Right atrium auricular region (tissue), 2 donors: ENCODE measurements at regions not wholly inside any gene's neighbourhood (a gene's known extent, or its start where the extent isn't known, plus 50 kb on each side); places are given as distances from the start of the nearest gene placed in this dataset.

ENCODE experiments used
- DNase-seq: peaks from one replicate; pipeline ENCODE4 v3.0.0-alpha.2; 2019; ENCODE audit warnings: low spot score
- H3K27ac ChIP-seq, 2 donors: fragments of 200-600 bp; sonication (generic); 1 replicate in 1 of 2; 2 replicates in 1 of 2; pipeline ENCODE4 v1.5.1; 2016 to 2019
- H3K27me3 ChIP-seq, 2 donors: fragments of 200-600 bp; sonication (generic); one replicate each; pipeline versions ENCODE4 v1.5.1 to v1.6.0; 2017 to 2019
- H3K36me3 ChIP-seq: fragments of 200-600 bp; sonication (generic); one replicate; pipeline ENCODE4 v1.5.1; 2016
- H3K4me1 ChIP-seq, 2 donors: fragments of 200-600 bp; sonication (generic); one replicate each; pipeline versions ENCODE4 v1.5.1 to v1.6.0; 2017 to 2019
- H3K4me3 ChIP-seq, 2 donors: fragments of 200-600 bp; sonication (generic); 1 replicate in 1 of 2; 2 replicates in 1 of 2; pipeline ENCODE4 v1.5.1; 2017 to 2019; ENCODE audit warnings: mild to moderate bottlenecking in 1 of 2, moderate library complexity in 1 of 2
- H3K9me3 ChIP-seq, 2 donors: fragments of 200-600 bp; sonication (generic); one replicate each; pipeline ENCODE4 v1.5.1; 2019
- CTCF ChIP-seq, 2 donors: fragments of 200-600 bp; sonication (generic); IDR thresholded peaks; one replicate each; pipeline ENCODE4 v1.5.1; 2019; ENCODE audit warnings: antibody characterized with exemption in 2 of 2

DNA sequence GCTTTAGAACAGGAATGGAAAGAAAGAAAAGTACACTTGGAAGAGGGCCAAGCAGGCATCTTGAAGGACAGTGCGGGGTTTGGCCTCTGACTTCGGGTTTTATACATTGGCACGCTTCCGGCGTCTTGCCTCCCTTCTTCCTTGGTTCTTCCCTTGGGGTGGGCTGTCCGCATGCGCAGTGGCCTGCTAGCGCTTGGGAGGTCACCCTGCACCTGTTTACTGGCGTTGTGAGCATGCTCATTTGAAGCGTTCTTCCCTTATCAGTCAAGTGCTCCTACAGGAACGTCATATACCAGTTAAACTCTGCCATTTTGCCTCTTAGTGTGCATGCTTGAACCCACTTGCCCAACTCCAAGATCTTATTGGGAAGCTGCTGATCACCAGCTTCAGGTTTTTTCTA is 230.0 kb downstream of the TTLL2 start:
- no peaks in the 10 kb centered on the region for H3K36me3 ChIP-seq
- no peaks in the 10 kb centered on the region for H3K27me3 ChIP-seq
- H3K27ac ChIP-seq, result no peak overlapping the region
- no peak overlapping the region for H3K4me3 ChIP-seq
- no peak for DNase-seq
- H3K4me1 ChIP-seq, result peaks cover 0 to 28% of the 10 kb centered on the region in 2 donors
- peaks cover 0 to 21% of the 10 kb centered on the region in 2 donors for H3K9me3 ChIP-seq
- TF ChIP-seq CTCF (IDR thresholded peaks at IDR 0.05), result no peak

DNA sequence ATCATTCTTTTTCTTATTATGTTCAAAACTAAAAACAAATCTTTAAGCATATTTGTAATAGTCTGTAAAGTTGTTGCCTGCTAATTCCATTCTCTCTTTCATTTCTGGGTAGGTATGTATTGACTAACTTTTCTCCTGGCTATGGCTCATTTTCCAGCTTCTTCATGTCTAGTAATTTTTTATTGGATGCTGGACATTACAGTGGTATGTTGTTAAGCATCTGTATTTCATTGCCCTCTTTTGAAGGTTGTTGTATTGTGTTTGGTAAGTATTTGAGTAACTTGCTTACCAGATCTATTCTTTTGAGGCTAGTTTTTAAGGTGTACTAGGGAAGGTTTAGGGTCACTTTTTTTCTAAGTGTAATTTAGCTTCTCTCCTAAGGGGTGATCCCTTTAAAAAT is 230.9 kb downstream of the TTLL2 start:
- H3K4me3 ChIP-seq, result no peak overlapping the region
- H3K36me3 ChIP-seq, result no peaks in the 10 kb centered on the region
- H3K9me3 ChIP-seq, result peaks cover 0 to 21% of the 10 kb centered on the region in 2 donors
- DNase-seq, result no peak
- H3K4me1 ChIP-seq, result peaks cover 0 to 20% of the 10 kb centered on the region in 2 donors
- TF ChIP-seq CTCF (IDR thresholded peaks at IDR 0.05), result no peak
- H3K27me3 ChIP-seq, result no peaks in the 10 kb centered on the region
- H3K27ac ChIP-seq, result no peak overlapping the region

- no peak overlapping the region for H3K4me3 ChIP-seq
- no peaks in the 10 kb centered on the region for H3K36me3 ChIP-seq
- H3K27ac ChIP-seq, result no peak overlapping the region
- peaks cover 0 to 21% of the 10 kb centered on the region in 2 donors for H3K9me3 ChIP-seq
- peaks cover 0 to 11% of the 10 kb centered on the region in 2 donors for H3K4me1 ChIP-seq
- DNase-seq, result no peak
- TF ChIP-seq CTCF (IDR thresholded peaks at IDR 0.05), result no peak
- H3K27me3 ChIP-seq, result no peaks in the 10 kb centered on the region
Measured at GRCh38 chr6:167557675-167558074, 232.8 kb downstream of the TTLL2 start.

DNA sequence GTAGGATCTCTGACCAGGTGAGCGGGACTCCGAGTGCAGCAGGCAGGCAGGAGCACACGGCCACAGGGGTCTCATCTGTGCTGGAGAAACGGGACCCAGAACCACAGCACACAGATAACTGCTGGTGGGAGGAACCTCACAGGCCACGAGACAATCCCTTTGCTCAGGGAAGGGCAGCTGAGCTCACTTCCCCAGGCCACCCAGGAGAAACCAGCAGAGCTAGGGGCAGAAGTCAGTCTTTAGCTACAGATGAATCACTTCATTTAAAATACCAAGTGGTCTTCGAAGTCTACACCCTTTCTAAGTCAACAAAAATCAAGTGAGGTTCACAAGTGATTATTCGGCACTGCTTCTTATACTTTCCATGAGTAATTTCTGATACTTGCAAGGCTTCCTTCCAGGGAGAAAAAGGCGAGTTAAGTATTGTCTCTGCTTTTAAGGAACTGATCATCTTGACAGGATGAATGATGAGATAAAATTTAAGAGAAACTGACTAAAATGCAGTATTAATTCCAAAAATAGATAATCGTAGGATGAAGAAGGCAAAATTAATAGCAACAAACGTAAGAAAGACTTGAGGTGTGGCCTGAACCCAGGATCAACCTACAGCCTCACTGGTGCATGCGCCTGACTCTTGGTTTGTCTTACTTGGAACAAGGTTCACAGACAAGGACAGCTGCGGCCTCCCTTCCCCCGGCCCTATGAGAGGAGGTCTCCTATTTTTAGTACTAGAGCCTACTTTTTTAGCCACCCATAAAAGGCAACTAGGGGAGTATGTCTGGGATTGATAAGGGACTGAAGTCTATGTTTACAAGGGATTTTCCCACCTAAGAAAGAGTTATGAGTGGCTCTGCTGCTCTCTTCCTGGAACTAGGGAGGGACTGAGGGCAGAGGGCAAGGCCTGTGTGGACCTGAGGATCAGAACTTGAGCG is 233.6 kb downstream of the TTLL2 start:
- no peak overlapping the region for H3K4me3 ChIP-seq
- peaks cover 0 to 11% of the 10 kb centered on the region in 2 donors for H3K4me1 ChIP-seq
- peaks cover 0 to 21% of the 10 kb centered on the region in 2 donors for H3K9me3 ChIP-seq
- no peaks in the 10 kb centered on the region for H3K36me3 ChIP-seq
- no peaks in the 10 kb centered on the region for H3K27me3 ChIP-seq
- peak; percentile 54 for DNase-seq
- TF ChIP-seq CTCF (IDR thresholded peaks at IDR 0.05), result no peak
- H3K27ac ChIP-seq, result no peak overlapping the region

GRCh38 chr6:167559675-167560479 is 235.0 kb downstream of the TTLL2 start:
- DNase-seq, result no peak
- Histone ChIP-seq H3K27me3 (no peaks in the 10 kb centered on the region), H3K9me3 (peaks cover 0 to 21% of the 10 kb centered on the region in 2 donors), H3K36me3 (no peaks in the 10 kb centered on the region), H3K4me3 (no peak overlapping the region), H3K27ac (no peak overlapping the region), H3K4me1 (peaks cover 0 to 11% of the 10 kb centered on the region in 2 donors)
- TF ChIP-seq CTCF (IDR thresholded peaks at IDR 0.05), result no peak
